ENCODE measurements at regions not wholly inside any gene's neighbourhood (a gene's known extent, or its start where the extent isn't known, plus 50 kb on each side); places are given as distances from the start of the nearest gene placed in this dataset.

DNA sequence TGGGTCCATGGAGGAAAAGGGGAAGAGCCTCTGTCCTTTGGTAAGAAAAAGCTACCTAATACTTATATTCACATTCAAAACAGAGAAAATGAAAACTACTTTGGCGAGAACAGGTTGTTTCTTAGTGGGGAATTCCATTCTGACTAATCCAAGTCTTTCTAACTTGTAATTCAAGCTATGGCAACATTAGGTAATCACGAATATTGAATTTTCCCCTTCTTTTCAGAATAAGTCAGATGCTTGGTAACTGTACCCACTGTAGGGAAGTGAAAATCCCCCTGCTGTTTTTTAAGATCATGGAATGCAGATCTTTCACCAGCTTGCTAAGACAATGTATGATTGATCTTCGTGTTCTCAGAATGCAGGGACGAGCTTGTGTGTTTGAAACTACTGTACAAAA is 384.4 kb downstream of the TCERG1L start:
- no peak for DNase-seq
- H3K36me3 ChIP-seq = no peaks in the 10 kb centered on the region
- no peak overlapping the region for H3K4me3 ChIP-seq
- no peaks in the 10 kb centered on the region for H3K4me1 ChIP-seq
- 58 to 72% (median 64%) methylated on average over 4 of the region's 4 CpGs for WGBS, 5 donors
- H3K27me3 ChIP-seq (replicated peaks in 1 of 7) = peaks cover 0 to 40% (median 0%) of the 10 kb centered on the region in 7 donors
- intact Hi-C loops (cut with DNase I; ENCODE audit: low total_unique reads) = no loop called here
- no peak overlapping the region for H3K27ac ChIP-seq
- TF ChIP-seq POLR2AphosphoS5 (IDR thresholded peaks at IDR 0.05) (no peak), POLR2A (IDR thresholded peaks at IDR 0.05) (no peak)
- TF ChIP-seq, protein P1, sequence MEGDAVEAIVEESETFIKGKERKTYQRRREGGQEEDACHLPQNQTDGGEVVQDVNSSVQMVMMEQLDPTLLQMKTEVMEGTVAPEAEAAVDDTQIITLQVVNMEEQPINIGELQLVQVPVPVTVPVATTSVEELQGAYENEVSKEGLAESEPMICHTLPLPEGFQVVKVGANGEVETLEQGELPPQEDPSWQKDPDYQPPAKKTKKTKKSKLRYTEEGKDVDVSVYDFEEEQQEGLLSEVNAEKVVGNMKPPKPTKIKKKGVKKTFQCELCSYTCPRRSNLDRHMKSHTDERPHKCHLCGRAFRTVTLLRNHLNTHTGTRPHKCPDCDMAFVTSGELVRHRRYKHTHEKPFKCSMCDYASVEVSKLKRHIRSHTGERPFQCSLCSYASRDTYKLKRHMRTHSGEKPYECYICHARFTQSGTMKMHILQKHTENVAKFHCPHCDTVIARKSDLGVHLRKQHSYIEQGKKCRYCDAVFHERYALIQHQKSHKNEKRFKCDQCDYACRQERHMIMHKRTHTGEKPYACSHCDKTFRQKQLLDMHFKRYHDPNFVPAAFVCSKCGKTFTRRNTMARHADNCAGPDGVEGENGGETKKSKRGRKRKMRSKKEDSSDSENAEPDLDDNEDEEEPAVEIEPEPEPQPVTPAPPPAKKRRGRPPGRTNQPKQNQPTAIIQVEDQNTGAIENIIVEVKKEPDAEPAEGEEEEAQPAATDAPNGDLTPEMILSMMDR (IDR thresholded peaks at IDR 0.05 in 8 of 11, conservative IDR thresholded peaks at IDR 0.05 in 3 of 11) = no peak
- no peaks in the 10 kb centered on the region for H3K9me3 ChIP-seq

DNA sequence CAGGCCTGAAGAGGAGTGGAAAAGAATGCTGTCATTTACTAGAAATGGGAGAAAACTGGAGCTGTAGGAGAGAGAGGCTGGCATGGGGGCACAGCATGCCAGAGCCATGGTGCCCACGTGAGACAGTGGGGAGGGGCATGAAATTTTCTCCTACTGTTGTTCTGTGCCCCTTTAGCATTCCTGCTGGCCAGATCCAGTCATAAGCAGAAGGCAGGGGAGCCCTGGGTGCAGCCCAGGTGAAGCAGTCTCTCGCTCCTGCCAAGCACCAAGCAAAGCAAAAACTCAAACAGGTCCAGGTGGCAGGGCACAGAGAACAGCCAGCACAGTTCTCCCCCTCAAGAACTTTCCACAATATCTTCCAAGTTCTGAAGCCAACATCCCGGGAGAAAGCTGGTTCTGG is 383.2 kb downstream of the TCERG1L start:
- H3K4me1 ChIP-seq = no peaks in the 10 kb centered on the region
- no peaks in the 10 kb centered on the region for H3K36me3 ChIP-seq
- H3K4me3 ChIP-seq = no peak overlapping the region
- TF ChIP-seq POLR2A (IDR thresholded peaks at IDR 0.05) = no peak
- TF ChIP-seq, protein P1 (IDR thresholded peaks at IDR 0.05 in 8 of 11, conservative IDR thresholded peaks at IDR 0.05 in 3 of 11) = no peak
- 61 to 75% (median 64%) methylated on average over 3 of the region's 3 CpGs for WGBS, 5 donors
- H3K27me3 ChIP-seq (replicated peaks in 1 of 7) = peaks cover 0 to 39% (median 0%) of the 10 kb centered on the region in 7 donors
- DNase-seq = no peak
- H3K9me3 ChIP-seq = no peaks in the 10 kb centered on the region
- H3K27ac ChIP-seq = no peak overlapping the region
- intact Hi-C loops (cut with DNase I; ENCODE audit: low total_unique reads) = no loop called here

DNA sequence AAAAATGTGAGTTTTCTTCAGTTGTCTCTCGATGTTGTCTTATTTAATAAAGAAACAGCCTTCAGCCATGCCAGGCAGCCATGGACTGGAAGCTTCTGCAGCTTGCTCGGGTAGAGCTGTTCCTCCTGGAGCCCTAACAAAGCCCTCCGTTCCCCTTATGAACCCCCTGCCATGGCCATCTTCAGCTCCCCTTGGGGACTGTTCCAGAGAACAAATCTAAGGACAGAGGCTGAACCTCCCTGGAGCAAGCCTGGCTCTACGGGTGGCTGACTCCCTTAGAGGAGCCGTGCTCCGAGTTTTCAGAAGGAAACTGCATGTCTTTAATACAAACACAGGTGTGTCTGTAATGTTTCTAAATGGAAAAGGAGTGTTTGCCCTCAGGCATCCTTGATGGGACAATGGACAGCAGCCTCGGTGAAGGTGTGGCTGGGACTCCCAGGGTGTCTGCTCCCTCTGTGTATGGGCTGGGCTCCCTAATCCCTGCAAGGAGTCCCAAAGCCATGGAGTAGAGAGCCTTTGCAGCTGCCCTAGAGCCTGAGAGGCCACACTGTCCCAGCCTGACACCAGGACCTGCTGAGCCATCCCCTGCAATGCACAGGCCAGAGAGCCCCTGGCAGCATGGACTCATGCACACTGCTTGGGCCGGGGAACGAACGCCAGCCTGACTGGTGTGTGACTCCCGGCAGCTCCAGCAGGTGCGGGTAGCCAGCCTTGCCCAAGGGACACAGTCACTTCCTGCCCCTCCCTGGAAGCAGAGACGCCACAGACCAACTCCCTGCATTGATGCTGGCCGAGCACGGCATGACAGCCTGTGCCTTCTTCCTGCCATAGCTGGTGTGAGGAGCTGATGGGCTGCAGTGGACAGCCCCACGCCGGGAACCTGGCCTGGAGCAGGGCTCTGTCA is 381.8 kb downstream of the TCERG1L start:
- no peak overlapping the region for H3K27ac ChIP-seq
- no peaks in the 10 kb centered on the region for H3K9me3 ChIP-seq
- DNase-seq = no peak
- intact Hi-C loops (cut with DNase I; ENCODE audit: low total_unique reads) = no loop called here
- TF ChIP-seq, protein P1 (IDR thresholded peaks at IDR 0.05 in 8 of 11, conservative IDR thresholded peaks at IDR 0.05 in 3 of 11) = no peak
- TF ChIP-seq POLR2A (IDR thresholded peaks at IDR 0.05) (no peak), POLR2AphosphoS5 (IDR thresholded peaks at IDR 0.05) (no peak)
- 67 to 83% (median 75%) methylated on average over 13 to 17 of the region's 17 CpGs for WGBS, 5 donors
- H3K27me3 ChIP-seq (replicated peaks in 1 of 7) = peaks cover 0 to 25% (median 0%) of the 10 kb centered on the region in 7 donors
- no peak overlapping the region for H3K4me3 ChIP-seq
- H3K36me3 ChIP-seq = no peaks in the 10 kb centered on the region
- H3K4me1 ChIP-seq = peaks cover 0 to 2% (median 0%) of the 10 kb centered on the region in 6 donors

DNA sequence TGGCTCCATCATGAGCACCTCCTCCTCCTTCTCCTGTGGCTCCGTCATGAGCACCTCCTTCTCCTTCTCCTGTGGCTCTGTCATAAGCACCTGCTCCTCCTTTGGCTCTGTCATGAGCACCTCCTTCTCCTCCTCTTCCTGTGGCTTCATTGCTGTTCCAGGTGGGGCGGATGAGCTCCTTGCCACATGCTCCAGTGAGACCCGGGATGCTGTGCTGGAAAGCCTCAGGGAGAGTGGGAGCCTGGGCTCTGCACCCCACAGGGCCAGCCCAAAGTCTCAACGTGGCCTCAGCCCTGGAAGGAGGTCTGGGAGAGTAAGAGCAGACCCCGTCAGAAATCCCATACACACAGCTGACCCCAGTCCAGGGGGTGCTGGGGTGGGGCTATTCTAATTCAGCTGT is 380.7 kb downstream of the TCERG1L start:
- peaks cover 0 to 7% (median 0%) of the 10 kb centered on the region in 6 donors for H3K4me1 ChIP-seq
- H3K27ac ChIP-seq = no peak overlapping the region
- TF ChIP-seq POLR2AphosphoS5 (IDR thresholded peaks at IDR 0.05) = no peak
- TF ChIP-seq POLR2A (IDR thresholded peaks at IDR 0.05) = no peak
- TF ChIP-seq, protein P1 (IDR thresholded peaks at IDR 0.05 in 8 of 11, conservative IDR thresholded peaks at IDR 0.05 in 3 of 11) = no peak
- no peaks in the 10 kb centered on the region for H3K9me3 ChIP-seq
- intact Hi-C loops (cut with DNase I; ENCODE audit: low total_unique reads) = no loop called here
- no peak overlapping the region for H3K4me3 ChIP-seq
- peaks cover 0 to 23% (median 0%) of the 10 kb centered on the region in 7 donors for H3K27me3 ChIP-seq (replicated peaks in 1 of 7)
- 50 to 79% (median 68%) methylated on average over 5 of the region's 5 CpGs for WGBS, 5 donors
- no peaks in the 10 kb centered on the region for H3K36me3 ChIP-seq
- no peak for DNase-seq
